ENCODE measurements at regions not wholly inside any gene's neighbourhood (a gene's known extent, or its start where the extent isn't known, plus 50 kb on each side); places are given as distances from the start of the nearest gene placed in this dataset.
A peak's percentile ranks its signal among the peaks of the same experiment; 100 is the strongest.

DNA sequence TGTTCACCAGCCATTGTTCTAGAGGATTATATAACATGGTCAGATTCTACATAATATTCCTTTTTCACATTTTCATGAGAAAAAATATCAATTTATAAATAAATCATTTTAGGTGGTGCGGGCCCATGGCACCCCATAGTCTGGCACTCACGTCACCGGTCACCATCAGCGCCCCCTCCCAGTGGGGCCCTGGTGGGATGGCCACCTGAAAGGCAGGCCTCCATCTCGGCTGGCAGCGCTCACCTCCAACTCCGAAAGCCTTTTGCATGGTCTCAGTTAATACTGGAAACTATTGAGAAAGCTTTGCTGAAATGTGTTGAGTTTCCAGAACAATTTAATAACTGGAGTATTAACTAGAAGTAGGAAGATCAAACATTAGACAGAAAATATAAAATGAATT, 141.4 kb upstream of the SALL3 start:
- DNase-seq, result no peak

GRCh38 chr18:78849046-78849445, 130.6 kb upstream of the SALL3 start:
- DNase-seq, result no peak

- no peak for DNase-seq
These were observed 130.2 kb upstream of the SALL3 start for GRCh38 chr18:78849458-78849857.

GRCh38 chr18:78853341-78853740, 126.3 kb upstream of the SALL3 start:
- DNase-seq, result no peak

DNA sequence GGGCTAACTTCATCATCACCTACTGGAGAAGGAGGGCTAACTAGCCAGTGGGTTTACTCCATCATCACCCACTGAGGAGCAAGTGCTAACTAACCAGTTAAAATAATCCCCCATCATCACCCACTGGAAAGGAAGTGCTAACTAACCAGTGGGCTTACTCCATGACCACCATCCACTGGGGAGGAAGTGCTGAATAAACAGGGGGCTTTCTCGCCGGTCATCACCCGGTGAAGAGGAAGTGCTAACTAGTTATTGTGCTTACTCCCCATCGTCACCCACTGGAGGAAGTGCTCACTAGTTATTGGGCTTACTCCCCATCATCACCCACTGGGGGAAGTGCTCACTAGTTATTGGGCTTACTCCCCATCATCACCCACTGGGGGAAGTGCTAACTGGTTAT, 124.4 kb upstream of the SALL3 start:
- no peak for DNase-seq

DNA sequence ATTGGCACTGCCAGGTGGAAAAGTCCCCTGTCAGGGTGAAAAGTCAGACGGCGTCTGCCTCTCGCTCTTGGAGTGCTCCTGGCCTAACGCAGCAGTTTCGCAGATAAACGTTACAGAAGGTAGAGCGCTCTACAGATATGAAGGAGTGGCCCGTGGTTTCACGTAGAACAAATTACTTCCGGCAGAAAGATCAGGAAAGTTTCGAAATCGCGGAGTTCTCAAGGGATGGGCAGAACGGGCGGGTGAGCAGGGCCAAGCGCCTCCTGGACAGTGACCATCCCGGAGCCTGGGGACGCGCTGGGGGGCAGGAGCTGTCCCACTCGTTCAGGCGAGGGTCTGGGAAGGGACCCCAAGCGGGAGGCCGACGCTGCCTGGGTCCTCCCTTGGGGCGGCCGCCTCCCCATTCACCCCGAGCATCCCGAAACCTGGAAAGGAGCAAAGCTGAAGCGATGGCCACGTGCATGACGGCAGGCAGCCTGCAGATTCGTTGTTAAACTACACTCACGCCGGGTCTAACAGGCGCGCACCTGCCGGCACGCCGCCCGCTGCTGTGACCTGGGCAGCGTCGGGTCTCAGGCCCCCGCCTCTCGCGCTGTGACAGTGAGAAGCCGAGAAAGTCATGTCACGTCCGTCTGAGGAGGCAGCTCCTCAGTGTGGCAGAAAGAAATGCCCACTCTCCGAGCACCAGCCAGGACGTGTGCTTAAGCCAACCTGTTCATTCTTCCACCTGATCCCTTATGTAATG, 122.9 kb upstream of the SALL3 start:
- DNase-seq, result no peak

- DNase-seq, result no peak
These were observed 122.1 kb upstream of the SALL3 start for GRCh38 chr18:78857314-78858150.

- no peak for DNase-seq
These were observed 119.9 kb upstream of the SALL3 start for GRCh38 chr18:78859686-78860085.

DNA sequence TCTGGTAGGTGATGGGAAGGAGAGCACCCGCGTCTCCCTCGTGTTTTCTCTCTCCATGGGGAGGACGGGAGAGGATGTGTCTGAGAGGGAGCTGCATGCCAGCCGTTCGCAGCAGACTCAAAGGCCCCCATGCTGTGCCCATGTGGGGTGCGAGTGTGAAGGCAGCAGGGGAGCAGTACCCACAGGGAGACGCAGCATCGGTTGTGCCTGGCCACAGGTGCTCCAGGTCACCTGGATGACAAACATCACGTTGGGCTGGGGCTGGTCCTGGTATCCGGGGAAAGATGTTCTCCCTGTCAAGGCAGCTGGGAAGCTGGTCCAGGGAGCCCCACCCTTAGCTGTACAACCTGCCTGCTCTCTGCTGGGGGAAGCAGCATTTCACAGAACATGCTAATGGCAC, 119.5 kb upstream of the SALL3 start:
- DNase-seq, result no peak

- no peak for DNase-seq
These were observed 118.5 kb upstream of the SALL3 start for GRCh38 chr18:78861116-78861515.

DNA sequence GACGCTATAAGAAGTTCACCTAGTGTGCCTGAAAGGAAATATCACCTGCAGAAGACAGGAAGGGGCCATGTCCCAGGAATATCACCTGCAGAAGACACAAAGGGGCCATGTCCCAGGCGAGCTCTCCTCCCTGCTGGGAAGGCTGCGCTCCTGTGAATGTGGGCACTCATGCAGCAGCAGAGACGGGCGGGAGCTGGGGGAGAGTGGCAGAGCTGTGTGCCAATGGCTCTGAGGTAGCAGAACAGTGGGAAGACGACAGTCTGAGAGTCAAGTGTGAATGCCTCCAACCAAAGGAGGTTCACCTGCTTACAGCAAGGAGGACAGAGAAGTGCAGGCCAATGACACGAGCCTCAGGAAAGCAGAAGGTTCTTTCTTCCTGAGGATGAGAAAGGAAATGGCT, 117.9 kb upstream of the SALL3 start:
- DNase-seq, result no peak

DNA sequence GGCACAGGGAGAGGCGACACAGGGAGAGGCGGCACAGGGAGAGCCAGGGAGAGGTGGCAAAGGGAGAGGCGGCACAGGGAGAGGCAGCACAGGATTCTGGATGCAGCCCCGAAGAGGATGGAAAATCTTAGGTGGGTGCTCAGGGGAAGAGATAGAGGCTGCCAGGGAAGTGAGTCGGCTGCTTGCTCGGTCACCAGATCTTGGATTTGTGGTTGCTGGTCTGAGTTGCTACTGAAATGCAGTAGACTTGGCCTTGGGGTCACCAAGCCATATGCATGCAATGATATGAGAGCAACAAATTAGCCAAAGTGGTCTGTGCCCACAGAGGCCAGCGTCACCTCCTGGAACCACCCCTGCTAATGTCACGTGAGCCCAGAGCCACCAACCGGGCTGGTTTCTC, 117.2 kb upstream of the SALL3 start:
- no peak for DNase-seq

GRCh38 chr18:78865056-78865598, 114.5 kb upstream of the SALL3 start:
- DNase-seq, result no peak

GRCh38 chr18:78865771-78866310, 113.8 kb upstream of the SALL3 start:
- DNase-seq, result no peak

DNA sequence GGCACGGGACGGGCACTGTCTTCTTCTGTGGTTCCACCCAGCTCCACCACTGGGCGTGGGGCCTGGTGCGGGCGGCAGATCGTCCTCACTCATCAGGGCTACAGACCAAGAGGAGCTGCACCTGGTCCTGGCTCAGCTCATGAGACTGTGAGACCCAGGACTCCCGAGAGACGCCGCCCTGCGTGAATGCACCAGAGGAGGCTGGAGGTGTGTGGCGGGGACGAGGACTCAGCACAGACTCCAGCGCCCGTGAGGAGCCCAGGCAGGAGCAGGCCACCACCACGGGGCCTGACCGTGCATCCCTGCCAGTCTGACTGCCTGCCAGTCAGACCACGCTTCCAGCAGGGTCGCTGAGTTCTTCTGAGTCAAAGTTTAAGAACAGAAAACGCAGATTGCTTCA, 112.5 kb upstream of the SALL3 start:
- no peak for DNase-seq

DNA sequence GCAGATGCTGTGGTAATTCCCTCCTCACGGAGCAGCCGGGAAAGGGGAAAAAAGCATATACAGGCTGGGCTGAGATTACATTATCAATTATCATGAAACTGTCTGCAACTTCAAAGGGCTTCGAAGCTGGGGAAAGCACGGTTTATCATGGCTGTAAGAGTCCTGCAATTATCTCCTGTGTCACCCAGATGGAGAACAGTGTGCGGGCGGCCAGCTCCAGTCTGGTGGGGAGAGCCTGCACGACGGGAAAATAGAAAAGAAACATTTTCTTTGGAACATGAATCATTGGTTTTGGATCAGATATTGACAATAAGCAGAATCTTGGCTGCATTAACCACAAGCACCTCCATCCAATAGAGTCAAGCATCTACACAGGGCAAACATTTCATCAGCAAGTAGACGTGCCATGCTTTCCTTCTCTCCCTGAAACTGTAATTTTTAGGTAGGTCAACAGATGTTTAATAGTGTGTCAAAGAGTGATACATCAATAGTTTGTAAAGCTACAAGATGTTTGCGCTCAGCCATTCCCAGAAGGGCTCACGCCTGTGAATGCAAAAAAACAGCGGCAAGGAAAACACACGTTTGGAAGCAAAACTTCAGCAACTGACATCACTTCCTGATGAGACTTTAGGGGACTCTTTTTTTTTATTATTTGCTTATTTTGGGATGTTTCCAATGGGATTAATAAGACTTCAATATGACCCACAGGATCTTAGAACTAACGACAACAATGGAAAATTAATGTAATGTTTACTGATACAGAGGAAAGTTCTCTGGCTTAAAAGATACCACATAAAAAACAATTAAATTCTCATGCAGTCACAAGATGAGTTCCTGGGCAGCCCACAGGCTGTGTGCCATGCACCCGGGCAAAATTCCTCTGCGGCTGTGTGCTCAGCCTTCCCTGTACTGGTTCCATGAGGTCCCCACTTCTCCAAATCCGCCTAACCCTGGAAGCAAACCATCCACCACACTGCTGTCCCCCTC, 111.0 kb upstream of the SALL3 start:
- no peak for DNase-seq

DNA sequence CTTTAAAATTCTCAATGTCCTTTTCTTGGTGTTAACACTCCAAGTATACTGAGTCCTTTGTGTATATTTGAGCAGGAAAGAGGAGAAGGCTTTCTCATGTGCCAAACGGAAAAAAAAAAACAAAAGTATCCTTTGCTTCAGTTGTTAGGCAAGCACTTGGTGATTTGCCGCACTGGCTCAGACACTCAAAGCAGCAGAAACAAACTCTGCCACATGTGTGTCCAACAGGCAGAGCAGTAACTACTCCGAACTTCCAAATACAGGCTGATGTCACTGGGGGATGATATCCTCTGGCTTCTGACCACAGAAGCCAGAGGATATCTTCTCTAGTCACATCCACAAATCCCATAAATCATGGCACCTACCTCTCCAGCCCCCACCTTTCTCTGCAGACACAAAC, 108.0 kb upstream of the SALL3 start:
- DNase-seq, result no peak

DNA sequence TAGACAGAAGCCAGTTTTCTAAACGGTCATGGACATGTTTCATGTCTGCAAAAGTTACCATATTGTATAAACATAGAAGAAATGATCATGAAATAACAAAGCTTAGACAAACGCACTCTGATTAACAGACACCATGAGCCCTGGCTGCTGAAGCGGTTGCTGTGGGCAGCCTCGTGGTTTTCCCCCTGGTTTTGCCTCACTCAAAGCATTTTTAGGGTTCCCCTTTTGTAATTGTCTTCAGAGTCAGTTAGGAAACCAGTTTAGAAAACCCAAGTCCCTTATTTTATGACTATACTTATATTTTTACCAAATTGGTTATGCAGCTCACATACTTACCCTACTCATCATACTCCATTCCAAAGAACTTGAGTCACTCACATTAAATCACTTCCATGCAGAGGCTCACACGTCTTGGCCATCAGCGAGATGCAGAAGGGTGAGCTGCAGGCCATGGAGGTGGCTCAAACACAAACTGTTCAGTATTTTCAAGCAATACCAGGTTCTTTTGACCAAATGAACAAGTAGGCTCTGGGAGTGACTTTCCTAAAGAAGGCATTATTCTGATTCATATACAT, 105.6 kb upstream of the SALL3 start:
- DNase-seq, result peak; percentile 4

DNA sequence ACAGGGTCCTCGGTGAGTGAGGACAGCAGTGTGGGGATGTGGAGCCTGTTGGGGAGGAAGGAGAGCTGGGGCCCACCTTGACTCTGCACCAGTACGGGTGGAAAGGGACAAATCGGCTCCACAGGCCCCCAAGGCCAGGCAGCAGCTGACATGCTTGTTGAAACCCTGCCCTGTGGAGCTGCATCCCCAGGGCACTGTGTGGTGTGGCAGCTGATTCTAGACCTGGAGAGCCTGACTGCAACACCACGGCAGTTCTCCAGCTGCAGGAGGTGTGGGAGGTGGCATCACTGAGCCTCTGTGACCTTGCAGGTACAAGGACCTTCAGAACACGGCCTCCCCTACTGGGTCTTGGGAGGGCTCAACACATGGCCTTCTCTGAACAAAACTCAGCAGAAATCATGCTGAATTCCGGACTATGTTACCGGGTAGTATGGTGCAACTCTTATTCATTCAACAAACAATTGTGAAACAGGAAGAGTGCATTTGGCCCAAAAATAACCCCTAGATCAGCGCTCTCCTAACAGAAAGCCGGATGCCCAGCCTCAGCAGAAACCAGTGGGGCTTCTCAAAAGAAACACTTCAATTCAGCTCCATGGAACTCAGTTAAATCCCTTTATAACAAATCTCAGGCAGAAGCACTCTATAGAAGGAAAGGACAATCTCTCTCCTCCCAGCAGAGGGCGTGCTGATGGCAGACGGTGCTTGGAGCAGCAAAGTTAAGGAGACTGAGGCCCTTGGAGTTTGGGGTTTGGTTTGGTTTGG, 104.4 kb upstream of the SALL3 start:
- DNase-seq, result peak; percentile 68

DNA sequence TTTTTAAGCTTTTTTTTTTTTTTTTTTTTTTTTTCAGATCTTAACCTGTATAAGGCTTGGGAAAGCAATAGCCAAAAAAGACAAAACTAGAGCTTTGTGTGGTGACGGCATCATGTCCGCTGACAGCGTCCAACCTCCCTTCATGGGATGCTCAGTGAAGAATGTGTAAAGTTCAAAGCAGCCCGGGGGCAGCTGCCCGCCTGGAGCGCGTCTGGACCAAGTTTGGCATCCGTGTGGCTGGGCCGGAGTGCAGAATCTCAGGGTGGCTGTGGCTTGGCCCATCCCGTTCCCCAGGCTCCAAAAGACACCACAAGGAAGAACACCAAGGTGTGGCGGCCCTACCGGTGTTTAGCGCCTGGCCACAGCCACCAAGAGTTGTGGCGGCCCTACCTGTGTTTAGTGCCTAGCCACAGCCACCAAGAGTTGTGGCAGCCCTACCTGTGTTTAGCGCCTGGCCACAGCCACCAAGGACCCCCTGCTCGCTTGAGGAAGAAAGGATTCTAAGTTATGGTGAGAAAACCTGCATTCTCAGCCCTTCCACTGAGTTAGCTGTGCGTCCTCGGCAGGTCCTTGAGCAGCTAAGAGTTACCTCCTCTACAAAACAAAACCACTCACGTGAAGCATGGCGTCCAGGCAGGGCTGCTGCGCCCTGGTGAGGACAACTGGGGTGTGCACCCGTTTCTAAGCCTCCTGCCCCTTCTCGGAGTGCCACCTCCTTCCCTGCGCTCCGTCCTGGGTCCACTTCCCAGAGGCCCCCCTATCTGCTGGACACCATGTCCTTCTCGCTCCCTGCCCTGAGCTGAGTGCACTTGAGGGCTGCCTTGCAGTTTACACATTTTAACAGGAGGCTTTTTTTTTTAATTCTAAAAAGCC, 103.6 kb upstream of the SALL3 start:
- no peak for DNase-seq

All from hematopoietic multipotent progenitor cell treated with erythropoietin and hydrocortisone succinate and interleukin-3 and kit ligand, for 6 days (in vitro differentiated cells).